HAP-1 (cell line): ENCODE measurements at regions not wholly inside any gene's neighbourhood (a gene's known extent, or its start where the extent isn't known, plus 50 kb on each side); places are given as distances from the start of the nearest gene placed in this dataset.
"Not testable (repeated sequence)": the region's sequence is repeated elsewhere in the genome, so short reads cannot be mapped to it uniquely, and the experiment has no call there.

Experiments
- DNase-seq, 2 experiments: peaks; one replicate each; pipeline ENCODE4 v3.0.0-alpha.2; 2016 to 2020; ENCODE audit warnings: low spot score in 2 of 2
- H3K27me3 ChIP-seq: fragments of 250-450 bp; sonication (Bioruptor Pico); 2 replicates; pipeline ENCODE4 v1.5.1; 2020; ENCODE audit warnings: low read depth, mild to moderate bottlenecking, moderate library complexity
- H3K36me3 ChIP-seq: fragments of 250-450 bp; sonication (Bioruptor Pico); replicated peaks from 2 replicates; pipeline ENCODE4 v1.5.1; 2020; ENCODE audit warnings: mild to moderate bottlenecking
- H3K4me1 ChIP-seq: fragments of 250-450 bp; sonication (Bioruptor Pico); 2 replicates; pipeline ENCODE4 v1.5.1; 2020; ENCODE audit warnings: mild to moderate bottlenecking
- H3K4me3 ChIP-seq: fragments of 250-450 bp; sonication (Bioruptor Pico); 2 replicates; pipeline ENCODE4 v1.5.1; 2020; ENCODE audit warnings: mild to moderate bottlenecking, moderate library complexity
- H3K9me3 ChIP-seq: fragments of 250-450 bp; sonication (Bioruptor Pico); 2 replicates; pipeline ENCODE4 v1.5.1; 2020; ENCODE audit warnings: mild to moderate bottlenecking, moderate library complexity
- in situ Hi-C: fragments of 300-500 bp; cut with MboI; formaldehyde crosslinking; loops from 3 replicates; pipeline ENCODE4 v1.14.3; 2020; ENCODE audit warnings: low sequenced_read_pairs, inconsistent platforms, mixed read lengths

- H3K36me3 ChIP-seq = no peaks in the 10 kb centered on the region
- in situ Hi-C loops = no loop called here
- DNase-seq = no peak
- H3K27me3 ChIP-seq = no peaks in the 10 kb centered on the region
- H3K4me1 ChIP-seq = no peaks in the 10 kb centered on the region
- H3K9me3 ChIP-seq = no peaks in the 10 kb centered on the region
- H3K4me3 ChIP-seq = no peak overlapping the region
These were observed 79.4 kb upstream of the DCN start for GRCh38 chr12:91261820-91262676.

- Histone ChIP-seq H3K4me1 (no peaks in the 10 kb centered on the region), H3K4me3 (no peak overlapping the region), H3K27me3 (0 out of 2 replicates have a peak, but pooled peaks cover 2% of the 10 kb centered on the region), H3K9me3 (no peaks in the 10 kb centered on the region), H3K36me3 (no peaks in the 10 kb centered on the region)
- no peak for DNase-seq
- in situ Hi-C loops = no loop called here
These were observed 73.8 kb upstream of the DCN start for GRCh38 chr12:91256411-91256810.

GRCh38 chr12:91252341-91252740 lies 69.7 kb upstream of the DCN start:
- no peak overlapping the region for H3K4me3 ChIP-seq
- 0 out of 2 replicates have a peak, but pooled peaks cover 2% of the 10 kb centered on the region for H3K27me3 ChIP-seq
- H3K36me3 ChIP-seq = no peaks in the 10 kb centered on the region
- no peaks in the 10 kb centered on the region for H3K4me1 ChIP-seq
- no peak for DNase-seq
- in situ Hi-C loops = no loop called here
- H3K9me3 ChIP-seq = no peaks in the 10 kb centered on the region

GRCh38 chr12:91250273-91250665 lies 67.7 kb upstream of the DCN start:
- no peaks in the 10 kb centered on the region for H3K36me3 ChIP-seq
- H3K27me3 ChIP-seq = 0 out of 2 replicates have a peak, but pooled peaks cover 2% of the 10 kb centered on the region
- no peak for DNase-seq
- no peak overlapping the region for H3K4me3 ChIP-seq
- in situ Hi-C loops = no loop called here
- no peaks in the 10 kb centered on the region for H3K9me3 ChIP-seq
- no peaks in the 10 kb centered on the region for H3K4me1 ChIP-seq

GRCh38 chr12:91249518-91250272 lies 67.1 kb upstream of the DCN start:
- Histone ChIP-seq H3K36me3 (no peaks in the 10 kb centered on the region), H3K4me3 (no peak overlapping the region), H3K4me1 (no peaks in the 10 kb centered on the region), H3K9me3 (no peaks in the 10 kb centered on the region), H3K27me3 (0 out of 2 replicates have a peak, but pooled peaks cover 2% of the 10 kb centered on the region)
- in situ Hi-C loops = no loop called here
- DNase-seq = no peak

GRCh38 chr12:91249054-91249453 lies 66.4 kb upstream of the DCN start:
- H3K36me3 ChIP-seq = no peaks in the 10 kb centered on the region
- 0 out of 2 replicates have a peak, but pooled peaks cover 2% of the 10 kb centered on the region for H3K27me3 ChIP-seq
- H3K4me1 ChIP-seq = no peaks in the 10 kb centered on the region
- in situ Hi-C loops = no loop called here
- no peak for DNase-seq
- H3K4me3 ChIP-seq = no peak overlapping the region
- H3K9me3 ChIP-seq = no peaks in the 10 kb centered on the region

GRCh38 chr12:91243177-91243576 lies 60.6 kb upstream of the DCN start:
- H3K27me3 ChIP-seq, H3K36me3 ChIP-seq, H3K4me3 ChIP-seq, H3K9me3 ChIP-seq, DNase-seq, in situ Hi-C loops, H3K4me1 ChIP-seq: not testable (repeated sequence)

GRCh38 chr12:91241756-91242155 lies 59.1 kb upstream of the DCN start:
- in situ Hi-C loops = no loop called here
- Histone ChIP-seq H3K9me3 (no peaks in the 10 kb centered on the region), H3K4me3 (no peak overlapping the region), H3K27me3 (no peaks in the 10 kb centered on the region), H3K36me3 (no peaks in the 10 kb centered on the region), H3K4me1 (no peaks in the 10 kb centered on the region)
- DNase-seq = no peak

GRCh38 chr12:91240386-91241095 lies 57.9 kb upstream of the DCN start:
- no peak for DNase-seq
- in situ Hi-C loops = no loop called here
- Histone ChIP-seq H3K36me3 (no peaks in the 10 kb centered on the region), H3K27me3 (no peaks in the 10 kb centered on the region), H3K9me3 (no peaks in the 10 kb centered on the region), H3K4me3 (no peak overlapping the region), H3K4me1 (no peaks in the 10 kb centered on the region)

GRCh38 chr12:91239481-91239880 lies 56.9 kb upstream of the DCN start:
- H3K36me3 ChIP-seq = no peaks in the 10 kb centered on the region
- no peaks in the 10 kb centered on the region for H3K27me3 ChIP-seq
- no peaks in the 10 kb centered on the region for H3K4me1 ChIP-seq
- no peak overlapping the region for H3K4me3 ChIP-seq
- no peak for DNase-seq
- in situ Hi-C loops = no loop called here
- H3K9me3 ChIP-seq = no peaks in the 10 kb centered on the region
